BE2C (cell line): ENCODE measurements at regions not wholly inside any gene's neighbourhood (a gene's known extent, or its start where the extent isn't known, plus 50 kb on each side); places are given as distances from the start of the nearest gene placed in this dataset.

Experiments
- DNase-seq: peaks from one replicate; pipeline ENCODE4 v3.0.0-alpha.2; 2020
- H3K27me3 ChIP-seq: fragments of 250-450 bp; sonication (Bioruptor Pico); 2 replicates; pipeline ENCODE4 v1.5.1; 2020; ENCODE audit warnings: mild to moderate bottlenecking
- H3K36me3 ChIP-seq: fragments of 250-450 bp; sonication (Bioruptor Pico); 2 replicates; pipeline ENCODE4 v1.5.1; 2020; ENCODE audit warnings: mild to moderate bottlenecking
- H3K4me1 ChIP-seq: fragments of 250-450 bp; sonication (Bioruptor Pico); 2 replicates; pipeline ENCODE4 v1.5.1; 2020
- H3K4me3 ChIP-seq: 2 replicates; pipeline ENCODE4 v1.5.1; 2011; ENCODE audit warnings: low read depth, low read length
- H3K9me3 ChIP-seq: fragments of 250-450 bp; sonication (Bioruptor Pico); 2 replicates; pipeline ENCODE4 v1.5.1; 2020
- CTCF ChIP-seq: IDR thresholded peaks from 2 replicates; pipeline ENCODE4 v1.5.1; 2012; ENCODE audit warnings: mild to moderate bottlenecking, low read depth, low read length

- Histone ChIP-seq H3K36me3 (no peaks in the 10 kb centered on the region), H3K27me3 (no peaks in the 10 kb centered on the region), H3K4me3 (no peak overlapping the region), H3K9me3 (no peaks in the 10 kb centered on the region), H3K4me1 (peaks cover 7% of the 10 kb centered on the region)
- no peak for TF ChIP-seq CTCF
- DNase-seq = no peak
Measured at GRCh38 chr1:50349242-50349565, 74.0 kb downstream of the DMRTA2 start.

GRCh38 chr1:50348449-50349241, 74.6 kb downstream of the DMRTA2 start:
- no peaks in the 10 kb centered on the region for H3K9me3 ChIP-seq
- no peaks in the 10 kb centered on the region for H3K36me3 ChIP-seq
- H3K4me3 ChIP-seq = no peak overlapping the region
- H3K27me3 ChIP-seq = no peaks in the 10 kb centered on the region
- TF ChIP-seq CTCF = peak; percentile 76
- DNase-seq = peak; percentile 69
- H3K4me1 ChIP-seq = peaks cover 8% of the 10 kb centered on the region

GRCh38 chr1:50347933-50348332, 75.3 kb downstream of the DMRTA2 start:
- Histone ChIP-seq H3K27me3 (no peaks in the 10 kb centered on the region), H3K4me1 (peaks cover 14% of the 10 kb centered on the region), H3K36me3 (no peaks in the 10 kb centered on the region), H3K9me3 (no peaks in the 10 kb centered on the region), H3K4me3 (no peak overlapping the region)
- TF ChIP-seq CTCF = no peak
- DNase-seq = no peak

- TF ChIP-seq CTCF = no peak
- DNase-seq = peak; percentile 77
- Histone ChIP-seq H3K4me3 (no peak overlapping the region), H3K27me3 (no peaks in the 10 kb centered on the region), H3K9me3 (no peaks in the 10 kb centered on the region), H3K36me3 (no peaks in the 10 kb centered on the region), H3K4me1 (peaks cover 21% of the 10 kb centered on the region)
Measured at GRCh38 chr1:50346621-50347020, 76.6 kb downstream of the DMRTA2 start.

GRCh38 chr1:50343323-50343722, 79.9 kb downstream of the DMRTA2 start:
- Histone ChIP-seq H3K27me3 (no peaks in the 10 kb centered on the region), H3K4me3 (no peak overlapping the region), H3K9me3 (no peaks in the 10 kb centered on the region), H3K36me3 (no peaks in the 10 kb centered on the region), H3K4me1 (peaks cover 21% of the 10 kb centered on the region)
- no peak for TF ChIP-seq CTCF
- DNase-seq = no peak

GRCh38 chr1:50342525-50342924, 80.7 kb downstream of the DMRTA2 start:
- Histone ChIP-seq H3K9me3 (no peaks in the 10 kb centered on the region), H3K27me3 (no peaks in the 10 kb centered on the region), H3K36me3 (no peaks in the 10 kb centered on the region), H3K4me3 (no peak overlapping the region), H3K4me1 (peaks cover 21% of the 10 kb centered on the region)
- no peak for TF ChIP-seq CTCF
- DNase-seq = no peak
